PFSK-1 (cell line): ENCODE measurements at regions not wholly inside any gene's neighbourhood (a gene's known extent, or its start where the extent isn't known, plus 50 kb on each side); places are given as distances from the start of the nearest gene placed in this dataset.
A peak's percentile ranks its signal among the peaks of the same experiment; 100 is the strongest.

ENCODE experiments used
- FOXP2 ChIP-seq: optimal IDR thresholded peaks from 2 replicates; pipeline ENCODE3; 2011; ENCODE audit warnings: borderline replicate concordance, control low read depth, inconsistent platforms; ENCODE audit not compliant: insufficient read depth; ENCODE audit errors: extremely low read length, extremely low read depth
- POLR2AphosphoS5 ChIP-seq: IDR thresholded peaks from 2 replicates; pipeline ENCODE4 v1.6.1; 2012; ENCODE audit warnings: low read depth, mild to moderate bottlenecking, control low read depth, low read length, moderate library complexity
- SIN3A ChIP-seq: IDR thresholded peaks from 2 replicates; pipeline ENCODE4 v1.6.1; 2012; ENCODE audit warnings: mild to moderate bottlenecking, low read length, moderate library complexity, borderline replicate concordance; ENCODE audit not compliant: insufficient read depth
- TAF1 ChIP-seq: IDR thresholded peaks from 2 replicates; pipeline ENCODE4 v1.6.1; 2012; ENCODE audit warnings: low read length, control low read depth, borderline replicate concordance; ENCODE audit not compliant: insufficient read depth
- TF ChIP-seq, protein P1 (sequence below), 2 experiments: IDR thresholded peaks; 2 replicates each; pipeline versions ENCODE4 v1.6.1 to v1.8.0; 2011 to 2012; ENCODE audit warnings: low read depth in 2 of 2, low read length in 2 of 2, control low read depth in 1 of 2, inconsistent platforms in 1 of 2, mild to moderate bottlenecking in 1 of 2, moderate library complexity in 1 of 2; ENCODE audit not compliant: insufficient read depth in 1 of 2

DNA sequence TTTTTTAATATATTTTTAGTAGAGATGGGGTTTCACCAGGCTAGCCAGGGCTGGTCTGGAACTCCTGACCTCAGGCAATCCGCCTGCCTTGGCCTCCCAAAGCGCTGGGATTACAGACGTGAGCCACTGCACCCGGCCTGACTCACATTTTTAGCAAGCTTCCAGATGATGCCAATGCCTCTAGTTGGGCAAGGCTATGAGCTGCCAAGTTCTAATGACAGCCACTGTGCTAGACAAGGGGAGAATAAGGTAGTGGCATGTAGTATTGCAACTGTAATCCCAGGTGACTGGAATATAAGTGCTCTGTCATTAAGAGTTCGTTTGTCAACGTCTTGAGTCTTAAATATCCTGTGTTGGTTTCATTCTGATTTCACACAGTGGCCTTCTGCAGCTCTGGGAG lies 96.7 kb downstream of the SLIT2 start:
- TF ChIP-seq TAF1 (no peak), POLR2AphosphoS5 (no peak), SIN3A (no peak), FOXP2 (no peak)
- TF ChIP-seq, protein P1, sequence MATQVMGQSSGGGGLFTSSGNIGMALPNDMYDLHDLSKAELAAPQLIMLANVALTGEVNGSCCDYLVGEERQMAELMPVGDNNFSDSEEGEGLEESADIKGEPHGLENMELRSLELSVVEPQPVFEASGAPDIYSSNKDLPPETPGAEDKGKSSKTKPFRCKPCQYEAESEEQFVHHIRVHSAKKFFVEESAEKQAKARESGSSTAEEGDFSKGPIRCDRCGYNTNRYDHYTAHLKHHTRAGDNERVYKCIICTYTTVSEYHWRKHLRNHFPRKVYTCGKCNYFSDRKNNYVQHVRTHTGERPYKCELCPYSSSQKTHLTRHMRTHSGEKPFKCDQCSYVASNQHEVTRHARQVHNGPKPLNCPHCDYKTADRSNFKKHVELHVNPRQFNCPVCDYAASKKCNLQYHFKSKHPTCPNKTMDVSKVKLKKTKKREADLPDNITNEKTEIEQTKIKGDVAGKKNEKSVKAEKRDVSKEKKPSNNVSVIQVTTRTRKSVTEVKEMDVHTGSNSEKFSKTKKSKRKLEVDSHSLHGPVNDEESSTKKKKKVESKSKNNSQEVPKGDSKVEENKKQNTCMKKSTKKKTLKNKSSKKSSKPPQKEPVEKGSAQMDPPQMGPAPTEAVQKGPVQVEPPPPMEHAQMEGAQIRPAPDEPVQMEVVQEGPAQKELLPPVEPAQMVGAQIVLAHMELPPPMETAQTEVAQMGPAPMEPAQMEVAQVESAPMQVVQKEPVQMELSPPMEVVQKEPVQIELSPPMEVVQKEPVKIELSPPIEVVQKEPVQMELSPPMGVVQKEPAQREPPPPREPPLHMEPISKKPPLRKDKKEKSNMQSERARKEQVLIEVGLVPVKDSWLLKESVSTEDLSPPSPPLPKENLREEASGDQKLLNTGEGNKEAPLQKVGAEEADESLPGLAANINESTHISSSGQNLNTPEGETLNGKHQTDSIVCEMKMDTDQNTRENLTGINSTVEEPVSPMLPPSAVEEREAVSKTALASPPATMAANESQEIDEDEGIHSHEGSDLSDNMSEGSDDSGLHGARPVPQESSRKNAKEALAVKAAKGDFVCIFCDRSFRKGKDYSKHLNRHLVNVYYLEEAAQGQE (IDR thresholded peaks at IDR 0.05; ENCODE audit: insufficient read depth in 1 of 2, low read depth in 2 of 2, low read length in 2 of 2), result no peak

DNA sequence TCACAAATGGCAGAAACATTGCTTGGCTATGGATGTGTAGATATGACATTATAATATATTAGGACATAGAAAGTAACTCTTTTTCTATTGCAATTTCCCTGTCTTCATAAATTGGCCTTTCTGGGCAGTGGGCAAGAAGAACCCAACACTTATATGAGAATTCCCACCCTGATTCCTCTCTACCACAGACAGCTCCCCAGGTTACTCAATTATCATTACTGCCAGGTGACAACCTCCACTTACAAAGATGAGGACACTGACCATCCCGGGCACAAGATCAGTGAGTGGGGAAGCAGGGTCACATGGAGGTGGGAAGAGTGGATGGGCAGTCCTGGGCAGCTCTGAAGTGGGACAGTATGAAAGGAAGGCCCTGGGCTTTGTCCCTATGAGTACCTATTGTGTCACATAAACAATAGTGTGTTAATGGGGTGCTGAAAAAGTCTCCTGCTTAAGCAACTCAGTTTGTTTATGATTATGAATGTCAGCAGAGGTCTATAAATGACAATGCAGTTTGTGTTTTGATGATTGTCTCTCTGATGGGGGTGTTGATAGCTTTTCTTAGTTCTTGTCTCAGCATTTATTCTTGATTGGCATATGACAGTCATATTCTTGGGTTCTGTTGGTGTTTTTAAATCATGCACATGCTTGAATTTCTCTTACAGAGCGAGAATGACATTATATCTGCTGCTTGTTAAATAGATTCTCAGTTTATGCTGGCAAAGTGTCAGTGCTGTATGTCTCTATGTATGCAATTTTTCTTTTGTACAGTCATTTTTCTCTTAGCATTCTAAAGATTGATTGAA lies 99.9 kb downstream of the SLIT2 start:
- TF ChIP-seq, protein P1 (IDR thresholded peaks at IDR 0.05; ENCODE audit: insufficient read depth in 1 of 2, low read depth in 2 of 2, low read length in 2 of 2), result 0 out of 4 replicates have a peak, but pooled peaks of 1 of the 2 experiments have one; percentile 26
- TF ChIP-seq FOXP2, result no peak
- TF ChIP-seq TAF1, result no peak
- no peak for TF ChIP-seq SIN3A
- no peak for TF ChIP-seq POLR2AphosphoS5

- no peak for TF ChIP-seq POLR2AphosphoS5
- no peak for TF ChIP-seq SIN3A
- TF ChIP-seq TAF1, result no peak
- TF ChIP-seq, protein P1 (IDR thresholded peaks at IDR 0.05; ENCODE audit: insufficient read depth in 1 of 2, low read depth in 2 of 2, low read length in 2 of 2), result no peak
Observed at GRCh38 chr4:20352163-20352431, 100.4 kb downstream of the SLIT2 start.

- TF ChIP-seq FOXP2, result no peak
- no peak for TF ChIP-seq POLR2AphosphoS5
- no peak for TF ChIP-seq TAF1
- TF ChIP-seq SIN3A, result no peak
- TF ChIP-seq, protein P1 (IDR thresholded peaks at IDR 0.05; ENCODE audit: insufficient read depth in 1 of 2, low read depth in 2 of 2, low read length in 2 of 2), result no peak
Observed at GRCh38 chr4:20353646-20354045, 101.9 kb downstream of the SLIT2 start.

GRCh38 chr4:20354120-20354519 lies 102.4 kb downstream of the SLIT2 start:
- TF ChIP-seq TAF1 (no peak), FOXP2 (no peak), POLR2AphosphoS5 (no peak), SIN3A (no peak)
- TF ChIP-seq, protein P1 (IDR thresholded peaks at IDR 0.05; ENCODE audit: insufficient read depth in 1 of 2, low read depth in 2 of 2, low read length in 2 of 2), result no peak
